GM19328 (cell line): ENCODE measurements at regions not wholly inside any gene's neighbourhood (a gene's known extent, or its start where the extent isn't known, plus 50 kb on each side); places are given as distances from the start of the nearest gene placed in this dataset.

Experiments
- ATAC-seq: cut with Tn5 transposase; IDR thresholded peaks from one replicate; pipeline ENCODE4 v1.9.1; 2021; ENCODE audit warnings: mild to moderate bottlenecking, moderate library complexity; ENCODE audit not compliant: unreplicated experiment

GRCh38 chr6:155970876-155971708, 515.5 kb upstream of the NOX3 start:
- no peak for ATAC-seq

DNA sequence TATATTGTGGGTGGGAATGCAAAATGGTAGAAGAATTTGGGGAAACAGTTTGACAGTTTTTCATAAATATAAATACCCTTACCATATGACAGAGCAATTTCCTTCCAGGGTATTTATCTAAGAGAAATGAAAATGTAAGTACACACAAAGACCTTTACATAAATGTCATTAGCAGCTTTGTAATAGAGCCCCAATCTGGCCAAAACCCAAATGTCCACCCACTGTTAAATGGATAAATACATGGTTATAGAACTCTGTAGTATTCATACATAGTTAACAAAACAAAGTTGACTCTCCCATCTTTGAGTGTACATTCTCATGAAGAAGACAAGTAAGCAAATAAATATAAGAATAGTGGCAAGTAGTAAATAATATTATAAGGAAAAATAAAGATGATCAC, 514.8 kb upstream of the NOX3 start:
- ATAC-seq = no peak

- no peak for ATAC-seq
Observed at GRCh38 chr6:155968921-155969320, 513.3 kb upstream of the NOX3 start.

DNA sequence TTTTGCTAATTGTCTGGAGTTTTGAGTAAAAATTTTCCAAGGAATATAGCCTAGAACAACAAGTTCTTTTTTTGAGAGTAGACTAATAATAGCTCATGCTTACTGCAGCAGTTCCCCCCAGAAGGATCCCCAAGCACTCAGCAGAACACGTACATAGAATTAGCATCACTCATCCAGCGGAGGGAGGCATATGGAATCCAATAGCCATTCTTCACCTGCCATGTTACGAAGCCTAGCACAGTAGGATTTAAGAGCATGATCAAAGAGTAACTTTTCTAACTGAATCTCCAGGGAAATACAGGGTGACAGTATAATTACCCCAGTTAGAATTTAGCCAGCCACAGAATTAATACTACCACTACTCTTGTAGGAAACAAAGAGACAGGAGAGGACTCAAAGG, 511.7 kb upstream of the NOX3 start:
- ATAC-seq = no peak

- no peak for ATAC-seq
Observed at GRCh38 chr6:155964544-155964943, 508.9 kb upstream of the NOX3 start.

GRCh38 chr6:155962276-155962675, 506.6 kb upstream of the NOX3 start:
- ATAC-seq = no peak

- ATAC-seq = no peak
Observed at GRCh38 chr6:155959898-155960495, 504.4 kb upstream of the NOX3 start.

GRCh38 chr6:155958550-155958949, 502.9 kb upstream of the NOX3 start:
- no peak for ATAC-seq

DNA sequence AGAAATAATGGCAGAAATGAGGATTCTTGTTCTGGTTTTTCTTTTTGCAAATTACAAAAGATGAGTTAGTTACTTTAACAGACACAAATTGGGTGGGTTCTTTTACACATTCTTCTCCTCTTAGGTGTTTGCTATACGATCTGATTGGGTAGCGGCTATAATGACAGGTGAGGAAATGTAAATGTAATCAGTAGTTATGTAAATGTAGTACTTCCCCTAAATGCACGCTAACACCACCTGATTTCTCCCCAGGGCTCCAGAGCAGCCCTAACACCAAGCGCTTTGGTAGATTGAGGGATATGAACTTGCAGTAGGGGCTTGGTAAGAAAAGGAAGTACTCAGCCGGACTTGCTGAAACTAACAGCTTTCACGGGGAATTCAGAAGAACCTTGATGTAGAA, 499.4 kb upstream of the NOX3 start:
- no peak for ATAC-seq

- no peak for ATAC-seq
Observed at GRCh38 chr6:155954149-155954548, 498.5 kb upstream of the NOX3 start.

DNA sequence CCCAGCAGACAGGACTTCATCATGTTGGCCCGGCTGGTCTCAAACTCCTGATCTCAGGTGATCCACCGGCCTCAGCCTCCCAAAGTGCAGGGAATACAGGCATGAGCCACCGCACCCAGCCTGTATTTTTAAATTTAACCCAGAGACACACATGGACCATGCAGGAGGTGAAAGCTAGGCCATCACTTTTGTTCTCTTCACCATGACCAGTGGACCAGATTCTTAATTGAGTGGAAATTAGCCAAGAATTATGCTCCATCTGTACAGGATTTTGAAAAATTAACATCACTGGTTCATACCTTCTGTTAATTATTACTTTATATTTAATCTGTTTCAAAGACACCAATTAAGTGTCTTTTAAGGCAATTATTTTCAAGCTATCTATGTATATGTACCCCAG, 493.6 kb upstream of the NOX3 start:
- ATAC-seq = no peak

GRCh38 chr6:155946860-155947259, 491.2 kb upstream of the NOX3 start:
- ATAC-seq = no peak

GRCh38 chr6:155943635-155944034, 488.0 kb upstream of the NOX3 start:
- no peak for ATAC-seq

DNA sequence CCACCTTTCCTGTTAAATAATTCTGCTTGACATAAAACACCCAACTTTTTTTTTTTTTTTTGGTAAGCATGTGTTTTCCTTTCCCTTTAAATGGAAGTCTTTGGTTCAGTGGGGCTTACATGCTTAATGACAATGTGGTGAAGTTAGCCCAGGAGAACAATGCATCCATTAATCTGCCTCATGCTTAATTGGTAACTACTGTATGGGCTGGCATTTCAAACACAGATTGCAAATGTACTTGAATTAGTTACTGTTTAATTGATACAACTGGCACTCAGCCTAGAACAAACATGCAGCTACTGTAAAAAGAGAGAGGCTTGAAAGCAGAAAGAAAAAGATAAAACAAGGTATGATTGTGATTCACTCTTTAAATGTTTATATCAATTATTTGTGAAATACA, 483.6 kb upstream of the NOX3 start:
- no peak for ATAC-seq

GRCh38 chr6:155936551-155936950, 480.9 kb upstream of the NOX3 start:
- ATAC-seq = no peak

- ATAC-seq = no peak
Observed at GRCh38 chr6:155936127-155936526, 480.5 kb upstream of the NOX3 start.

DNA sequence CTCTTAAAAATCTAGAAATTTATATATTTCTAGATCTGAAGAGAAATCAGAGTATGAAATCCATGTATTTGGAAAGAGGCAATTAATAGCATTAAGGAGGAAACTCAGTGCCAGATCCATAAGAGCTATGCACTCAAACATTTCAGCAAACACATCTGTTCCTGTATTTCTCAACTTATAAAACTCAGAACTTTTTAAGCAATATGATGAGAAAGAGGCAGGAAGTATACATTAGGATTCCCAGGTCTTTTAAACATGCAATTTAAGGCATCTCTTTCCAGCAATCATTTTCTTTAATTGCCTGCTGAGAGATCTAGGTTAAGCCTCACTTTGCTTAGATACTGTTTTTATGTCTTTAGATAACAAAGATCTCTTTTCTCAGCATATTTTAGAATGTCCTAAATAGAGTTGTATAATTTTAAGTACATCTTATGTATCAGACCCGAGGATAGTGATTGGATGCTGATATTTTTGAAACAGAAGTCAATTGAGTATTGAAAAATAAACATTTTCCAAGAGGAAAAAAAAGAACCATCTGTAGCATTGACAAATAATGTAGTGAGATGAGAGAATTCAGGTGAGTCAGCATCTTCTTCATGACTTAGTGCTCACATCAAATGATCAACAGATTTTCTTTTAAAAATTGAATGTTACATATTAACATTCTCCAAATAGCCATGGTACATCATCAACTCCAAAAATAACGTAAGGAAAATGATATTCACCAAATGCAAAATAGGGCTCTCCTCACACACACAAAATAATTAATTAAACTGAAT, 461.4 kb upstream of the NOX3 start:
- ATAC-seq = no peak

- ATAC-seq = no peak
Observed at GRCh38 chr6:155915651-155916050, 460.0 kb upstream of the NOX3 start.

- no peak for ATAC-seq
Observed at GRCh38 chr6:155913816-155914215, 458.2 kb upstream of the NOX3 start.

- no peak for ATAC-seq
Observed at GRCh38 chr6:155909710-155910109, 454.1 kb upstream of the NOX3 start.

GRCh38 chr6:155895641-155896040, 440.0 kb upstream of the NOX3 start:
- no peak for ATAC-seq

- no peak for ATAC-seq
Observed at GRCh38 chr6:155894758-155895157, 439.1 kb upstream of the NOX3 start.
